Smooth muscle cell (in vitro differentiated cells): ENCODE measurements at regions not wholly inside any gene's neighbourhood (a gene's known extent, or its start where the extent isn't known, plus 50 kb on each side); places are given as distances from the start of the nearest gene placed in this dataset.
"Not testable (repeated sequence)": the region's sequence is repeated elsewhere in the genome, so short reads cannot be mapped to it uniquely, and the experiment has no call there.

ENCODE experiments used
- DNase-seq: peaks from one replicate; lab custom pipeline; 2025; ENCODE audit not compliant: unreplicated experiment; lab: John Stamatoyannopoulos, UW
- H2AFZ ChIP-seq: fragments of 200-600 bp; sonication (generic); 2 replicates; pipeline ENCODE4 v1.6.0; 2016; ENCODE audit warnings: antibody characterized with exemption, low read depth, mild to moderate bottlenecking
- H3F3A ChIP-seq: fragments of 200-600 bp; sonication (generic); 2 replicates; pipeline ENCODE4 v1.6.0; 2017; ENCODE audit warnings: antibody characterized with exemption, low read depth
- H3K27ac ChIP-seq: fragments of 200-600 bp; sonication (generic); 2 replicates; pipeline ENCODE4 v1.5.1; 2016; ENCODE audit warnings: low read depth, mild to moderate bottlenecking
- H3K27me3 ChIP-seq: fragments of 200-600 bp; sonication (generic); 2 replicates; pipeline ENCODE4 v1.6.1; 2016; ENCODE audit warnings: low read depth, mild to moderate bottlenecking
- H3K36me3 ChIP-seq: fragments of 200-600 bp; sonication (generic); 2 replicates; pipeline ENCODE4 v1.5.1; 2016; ENCODE audit warnings: low read depth
- H3K4me1 ChIP-seq: fragments of 200-600 bp; sonication (generic); 2 replicates; pipeline ENCODE4 v1.5.1; 2016; ENCODE audit warnings: low read depth
- H3K4me2 ChIP-seq: fragments of 200-600 bp; sonication (generic); 2 replicates; pipeline ENCODE4 v1.6.0; 2016; ENCODE audit warnings: mild to moderate bottlenecking
- H3K4me3 ChIP-seq: fragments of 200-600 bp; sonication (generic); 2 replicates; pipeline ENCODE4 v1.5.1; 2016; ENCODE audit warnings: mild to moderate bottlenecking
- H3K79me2 ChIP-seq: fragments of 200-600 bp; sonication (generic); 2 replicates; pipeline ENCODE4 v1.6.0; 2016; ENCODE audit warnings: low read depth, mild to moderate bottlenecking
- H3K9ac ChIP-seq: fragments of 200-600 bp; sonication (generic); 2 replicates; pipeline ENCODE4 v1.6.0; 2016; ENCODE audit warnings: low read depth
- H3K9me3 ChIP-seq: fragments of 200-600 bp; sonication (generic); replicated peaks from 2 replicates; pipeline ENCODE4 v1.5.1; 2016; ENCODE audit warnings: low read depth
- H4K20me1 ChIP-seq: fragments of 200-600 bp; sonication (generic); 2 replicates; pipeline ENCODE4 v1.6.0; 2016; ENCODE audit warnings: low read depth
- WGBS: methylation state at CpG from one replicate; pipeline ENCODE4 v1.1.7; 2016; ENCODE audit warnings: low lambda C conversion rate; 5-methylcytosine and 5-hydroxymethylcytosine counted together
- TF ChIP-seq, protein P1 (sequence below): fragments of 200-600 bp; sonication (generic); IDR thresholded peaks from 2 replicates; pipeline ENCODE4 v1.5.1; 2017; ENCODE audit warnings: borderline replicate concordance, mild to moderate bottlenecking, antibody characterized with exemption; ENCODE audit not compliant: insufficient read depth, poor library complexity, severe bottlenecking

DNA sequence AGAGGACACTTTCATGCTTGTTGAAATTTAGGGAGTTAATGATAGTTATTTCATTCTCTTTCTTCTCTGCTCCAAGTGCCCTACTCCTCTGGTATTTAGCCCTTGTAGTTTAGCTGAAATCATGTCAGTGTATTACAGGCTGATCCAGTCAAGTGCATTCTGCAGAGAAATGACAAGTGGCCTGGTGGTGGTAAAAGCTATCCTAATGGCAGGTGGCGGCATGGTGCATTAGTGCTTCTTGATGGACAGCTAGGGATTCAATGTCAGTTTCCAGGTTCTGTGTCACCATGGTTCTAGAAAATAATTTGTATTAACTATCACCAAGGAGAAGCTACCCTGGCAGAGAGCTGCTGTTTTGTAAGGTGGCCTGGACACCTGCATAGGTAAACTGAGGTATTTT lies 90.0 kb upstream of the BNIP2 start:
- no peak overlapping the region for H3K4me2 ChIP-seq
- H3K9me3 ChIP-seq: no peaks in the 10 kb centered on the region
- DNase-seq: no peak
- H3K4me1 ChIP-seq: no peaks in the 10 kb centered on the region
- no peak overlapping the region for H3K27ac ChIP-seq
- H2AFZ ChIP-seq: no peak overlapping the region
- H4K20me1 ChIP-seq: no peaks in the 10 kb centered on the region
- H3K36me3 ChIP-seq: no peaks in the 10 kb centered on the region
- H3K79me2 ChIP-seq: no peaks in the 10 kb centered on the region
- no peak overlapping the region for H3K4me3 ChIP-seq
- H3K9ac ChIP-seq: no peak overlapping the region
- 95% methylated on average over 1 of the region's 1 CpG for WGBS
- H3F3A ChIP-seq: no peaks in the 10 kb centered on the region
- peaks cover 14% of the 10 kb centered on the region for H3K27me3 ChIP-seq
- TF ChIP-seq, protein P1, sequence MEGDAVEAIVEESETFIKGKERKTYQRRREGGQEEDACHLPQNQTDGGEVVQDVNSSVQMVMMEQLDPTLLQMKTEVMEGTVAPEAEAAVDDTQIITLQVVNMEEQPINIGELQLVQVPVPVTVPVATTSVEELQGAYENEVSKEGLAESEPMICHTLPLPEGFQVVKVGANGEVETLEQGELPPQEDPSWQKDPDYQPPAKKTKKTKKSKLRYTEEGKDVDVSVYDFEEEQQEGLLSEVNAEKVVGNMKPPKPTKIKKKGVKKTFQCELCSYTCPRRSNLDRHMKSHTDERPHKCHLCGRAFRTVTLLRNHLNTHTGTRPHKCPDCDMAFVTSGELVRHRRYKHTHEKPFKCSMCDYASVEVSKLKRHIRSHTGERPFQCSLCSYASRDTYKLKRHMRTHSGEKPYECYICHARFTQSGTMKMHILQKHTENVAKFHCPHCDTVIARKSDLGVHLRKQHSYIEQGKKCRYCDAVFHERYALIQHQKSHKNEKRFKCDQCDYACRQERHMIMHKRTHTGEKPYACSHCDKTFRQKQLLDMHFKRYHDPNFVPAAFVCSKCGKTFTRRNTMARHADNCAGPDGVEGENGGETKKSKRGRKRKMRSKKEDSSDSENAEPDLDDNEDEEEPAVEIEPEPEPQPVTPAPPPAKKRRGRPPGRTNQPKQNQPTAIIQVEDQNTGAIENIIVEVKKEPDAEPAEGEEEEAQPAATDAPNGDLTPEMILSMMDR: no peak

DNA sequence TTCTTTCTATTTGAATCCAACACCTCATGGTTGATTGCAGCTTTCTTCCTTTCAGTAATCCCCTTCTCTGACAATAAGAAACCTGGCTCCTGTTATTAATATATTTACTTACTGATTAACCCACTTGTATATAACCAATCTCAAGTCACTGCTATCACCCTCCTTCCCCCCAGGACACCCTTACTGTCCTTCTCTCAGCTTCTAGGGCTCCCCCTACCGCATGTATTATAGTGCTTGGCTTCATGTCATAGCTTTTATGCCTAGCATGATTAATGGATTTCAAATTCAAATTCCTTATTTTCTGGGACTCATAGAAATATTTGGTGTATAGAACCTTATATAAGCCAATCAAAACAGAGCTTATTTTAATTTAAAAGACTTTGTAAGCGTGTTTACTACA lies 75.7 kb upstream of the BNIP2 start:
- Histone ChIP-seq H3K4me1 (no peaks in the 10 kb centered on the region), H3K27ac (no peak overlapping the region), H4K20me1 (no peaks in the 10 kb centered on the region), H3K9me3 (no peaks in the 10 kb centered on the region), H3F3A (no peaks in the 10 kb centered on the region), H3K27me3 (peaks cover 46% of the 10 kb centered on the region), H3K9ac (no peak overlapping the region), H2AFZ (no peak overlapping the region), H3K4me2 (no peak overlapping the region), H3K36me3 (no peaks in the 10 kb centered on the region), H3K79me2 (no peaks in the 10 kb centered on the region), H3K4me3 (no peak overlapping the region)
- no peak for DNase-seq
- TF ChIP-seq, protein P1: no peak
- WGBS: 58% methylated on average over 2 of the region's 2 CpGs

DNA sequence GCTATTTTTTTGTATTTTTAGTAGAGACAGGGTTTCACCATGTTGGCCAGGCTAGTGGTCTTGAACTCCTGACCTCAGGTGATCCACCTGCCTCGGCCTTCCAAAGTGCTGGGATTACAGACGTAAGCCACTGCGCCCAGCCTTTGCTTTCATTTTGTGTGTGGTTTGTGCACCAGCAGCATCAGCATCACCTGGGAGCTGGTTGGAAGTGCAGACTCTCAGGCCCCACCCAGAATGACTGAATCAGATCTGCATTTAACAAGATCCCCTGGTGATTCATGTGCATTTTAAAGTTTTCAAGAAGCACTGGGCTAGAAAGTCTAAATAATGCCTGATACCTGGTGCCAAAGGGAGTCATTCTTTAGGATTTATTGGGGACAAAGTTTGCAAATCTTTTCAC lies 73.4 kb upstream of the BNIP2 start:
- no peaks in the 10 kb centered on the region for H4K20me1 ChIP-seq
- TF ChIP-seq, protein P1: no peak
- H3K36me3 ChIP-seq: no peaks in the 10 kb centered on the region
- H3K27me3 ChIP-seq: peaks cover 45% of the 10 kb centered on the region
- H3K9me3 ChIP-seq: no peaks in the 10 kb centered on the region
- H3K4me2 ChIP-seq: no peak overlapping the region
- H2AFZ ChIP-seq: no peak overlapping the region
- H3K79me2 ChIP-seq: no peaks in the 10 kb centered on the region
- no peak overlapping the region for H3K9ac ChIP-seq
- WGBS: 53% methylated on average over 3 of the region's 3 CpGs
- no peak overlapping the region for H3K4me3 ChIP-seq
- H3F3A ChIP-seq: no peaks in the 10 kb centered on the region
- no peaks in the 10 kb centered on the region for H3K4me1 ChIP-seq
- no peak overlapping the region for H3K27ac ChIP-seq
- no peak for DNase-seq

DNA sequence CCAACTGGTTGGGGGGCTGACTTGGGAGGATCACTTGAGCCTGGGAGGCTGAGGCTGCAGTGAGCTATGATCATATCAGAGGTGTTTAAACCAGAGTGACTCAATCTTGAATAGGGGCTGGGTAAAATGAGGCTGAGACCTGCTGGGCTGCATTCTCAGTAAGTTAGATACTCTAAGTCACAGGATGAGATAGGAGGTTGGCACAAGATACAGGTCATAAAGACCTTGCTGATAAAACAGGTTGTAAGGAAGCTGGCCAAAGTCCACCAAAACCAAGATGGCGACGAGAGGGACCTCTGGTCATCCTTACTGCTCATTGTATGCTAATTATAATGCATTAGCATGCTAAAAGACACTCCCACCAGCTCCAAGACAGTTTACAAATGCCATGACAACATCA lies 71.1 kb upstream of the BNIP2 start:
- H3K4me1 ChIP-seq, H3K79me2 ChIP-seq, H4K20me1 ChIP-seq, H3K36me3 ChIP-seq, H2AFZ ChIP-seq, H3K4me3 ChIP-seq, H3F3A ChIP-seq, H3K27ac ChIP-seq, DNase-seq, H3K9me3 ChIP-seq, H3K9ac ChIP-seq, H3K4me2 ChIP-seq: not testable (repeated sequence)
- WGBS: 85% methylated on average over 2 of the region's 2 CpGs
- H3K27me3 ChIP-seq: peaks cover 25% of the 10 kb centered on the region
